Duodenal mucosa (tissue), 2 donors: ENCODE measurements at regions not wholly inside any gene's neighbourhood (a gene's known extent, or its start where the extent isn't known, plus 50 kb on each side); places are given as distances from the start of the nearest gene placed in this dataset.
"Not testable (repeated sequence)": the region's sequence is repeated elsewhere in the genome, so short reads cannot be mapped to it uniquely, and the experiment has no call there.

Source experiments
- H3K27ac ChIP-seq: one replicate; pipeline ENCODE4 v1.7.0; 2013; ENCODE audit warnings: low read depth, low read length
- H3K27me3 ChIP-seq, 2 donors: one replicate each; pipeline ENCODE4 v1.7.0; 2013; ENCODE audit warnings: low read length in 2 of 2, control low read depth in 1 of 2; ENCODE audit not compliant: insufficient read depth in 2 of 2, control insufficient read depth in 1 of 2
- H3K36me3 ChIP-seq, 2 donors: one replicate each; pipeline ENCODE4 v1.7.0; 2013; ENCODE audit warnings: low read length in 2 of 2, control low read depth in 1 of 2; ENCODE audit not compliant: insufficient read depth in 2 of 2, control insufficient read depth in 1 of 2
- H3K4me1 ChIP-seq, 2 donors: one replicate each; pipeline ENCODE4 v1.7.0; 2013; ENCODE audit warnings: low read length in 2 of 2, control low read depth in 1 of 2; ENCODE audit not compliant: insufficient read depth in 2 of 2, control insufficient read depth in 1 of 2
- H3K4me3 ChIP-seq, 2 donors: one replicate each; pipeline ENCODE4 v1.7.0; 2013; ENCODE audit warnings: low read length in 2 of 2, low read depth in 1 of 2
- H3K9ac ChIP-seq, 2 donors: one replicate each; pipeline ENCODE4 v1.7.0; 2013; ENCODE audit warnings: low read length in 2 of 2, low read depth in 1 of 2
- H3K9me3 ChIP-seq, 2 donors: one replicate each; pipeline ENCODE4 v1.7.0; 2013; ENCODE audit warnings: low read length in 2 of 2, control low read depth in 1 of 2; ENCODE audit not compliant: control insufficient read depth in 1 of 2

DNA sequence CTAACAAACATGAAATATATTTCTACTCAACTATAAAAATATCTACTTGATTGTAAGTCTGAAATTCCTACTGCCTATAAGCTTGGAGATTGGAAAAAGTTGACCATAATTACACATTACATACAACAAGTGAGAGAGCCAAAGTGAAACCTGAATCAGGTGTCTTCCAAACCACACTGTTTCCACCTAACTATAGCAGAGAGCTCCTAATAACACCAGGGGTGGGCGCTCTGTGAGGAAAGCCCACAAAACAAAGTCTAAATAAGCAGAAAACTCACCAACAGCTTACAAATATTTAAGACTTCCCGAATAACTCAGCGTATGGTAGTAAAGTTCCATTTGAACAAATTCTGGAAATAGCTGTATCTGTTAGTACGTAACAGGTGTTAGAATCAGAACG lies 119.9 kb downstream of the GPR37 start:
- no peaks in the 10 kb centered on the region for H3K4me1 ChIP-seq
- no peak overlapping the region for H3K27ac ChIP-seq
- H3K4me3 ChIP-seq, result no peak overlapping the region

DNA sequence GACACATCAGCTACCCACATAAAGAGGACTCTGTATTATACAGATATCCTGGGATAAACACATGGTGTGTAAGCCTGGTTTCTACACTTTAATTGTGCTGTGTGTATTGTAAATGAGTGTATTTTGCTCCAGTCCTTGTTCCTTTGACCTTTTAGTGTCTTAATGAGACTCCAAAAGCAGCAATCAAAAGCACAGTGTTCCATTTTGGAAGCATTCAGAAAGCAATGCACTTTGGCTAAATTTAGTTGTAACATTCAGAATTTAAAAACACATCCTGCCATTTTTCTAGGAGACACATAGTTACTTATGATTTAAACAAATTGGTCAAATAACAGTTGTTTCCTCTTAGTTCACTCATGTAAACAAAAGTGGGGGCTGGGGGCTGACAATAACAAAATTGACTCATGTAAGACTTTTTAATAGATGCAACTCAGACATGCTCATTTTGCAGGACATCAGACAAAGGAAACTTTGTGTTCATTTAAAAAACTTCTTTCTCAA lies 122.2 kb downstream of the GPR37 start:
- no peaks in the 10 kb centered on the region for H3K27me3 ChIP-seq
- no peaks in the 10 kb centered on the region for H3K9me3 ChIP-seq
- H3K4me3 ChIP-seq, result no peak overlapping the region
- no peak overlapping the region for H3K27ac ChIP-seq
- H3K9ac ChIP-seq, result no peak overlapping the region
- H3K36me3 ChIP-seq, result no peaks in the 10 kb centered on the region
- H3K4me1 ChIP-seq, result no peaks in the 10 kb centered on the region

More for the DNA sequence above, 119.9 kb downstream of the GPR37 start:
- Histone ChIP-seq H3K9ac (no peak overlapping the region), H3K9me3 (no peaks in the 10 kb centered on the region), H3K36me3 (no peaks in the 10 kb centered on the region), H3K27me3 (no peaks in the 10 kb centered on the region)

DNA sequence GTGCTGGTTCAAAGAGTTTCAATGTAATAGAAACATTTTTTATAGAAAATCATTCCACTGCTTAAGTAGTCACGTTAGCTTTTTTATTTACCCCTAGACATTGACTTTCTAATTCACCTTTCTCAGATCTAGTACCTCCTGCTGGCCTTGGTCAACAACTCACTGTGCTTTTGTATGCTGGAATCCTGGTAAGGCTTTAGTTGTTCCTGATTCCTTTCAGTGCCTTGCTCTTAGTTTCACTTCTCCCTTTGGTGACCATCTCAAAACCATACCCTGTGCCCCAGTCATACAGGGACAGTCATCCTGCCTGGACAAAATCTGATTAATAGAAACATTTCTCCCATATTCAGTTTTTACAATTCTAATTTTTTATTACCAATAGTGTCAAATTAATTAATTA lies 130.2 kb downstream of the GPR37 start:
- no peaks in the 10 kb centered on the region for H3K9me3 ChIP-seq
- no peaks in the 10 kb centered on the region for H3K4me1 ChIP-seq
- no peak overlapping the region for H3K4me3 ChIP-seq
- H3K27ac ChIP-seq, result no peak overlapping the region
- no peaks in the 10 kb centered on the region for H3K27me3 ChIP-seq
- no peaks in the 10 kb centered on the region for H3K36me3 ChIP-seq
- no peak overlapping the region for H3K9ac ChIP-seq

DNA sequence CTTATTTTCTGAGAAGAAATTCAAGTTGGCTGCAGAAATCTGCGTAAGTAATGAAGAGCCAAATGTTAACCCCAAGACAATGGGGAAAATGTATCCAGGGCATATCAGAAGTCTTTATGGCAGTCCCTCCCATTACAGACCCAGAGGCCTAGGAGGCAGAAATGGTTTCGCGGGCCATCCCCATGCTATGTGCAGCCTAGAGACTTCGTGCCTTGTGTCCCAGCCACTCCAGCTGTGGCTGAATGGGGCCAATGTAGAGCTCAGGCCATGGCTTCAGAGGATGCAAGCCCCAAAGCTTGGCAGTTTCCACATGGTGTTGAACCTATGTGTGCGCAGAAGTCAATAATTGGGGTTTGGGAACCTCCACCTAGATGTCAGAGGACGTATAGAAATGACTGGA lies 131.9 kb downstream of the GPR37 start:
- H3K4me1 ChIP-seq, result no peaks in the 10 kb centered on the region
- no peak overlapping the region for H3K4me3 ChIP-seq
- H3K27me3 ChIP-seq, result no peaks in the 10 kb centered on the region
- no peak overlapping the region for H3K27ac ChIP-seq
- no peaks in the 10 kb centered on the region for H3K36me3 ChIP-seq
- no peaks in the 10 kb centered on the region for H3K9me3 ChIP-seq
- H3K9ac ChIP-seq, result no peak overlapping the region

DNA sequence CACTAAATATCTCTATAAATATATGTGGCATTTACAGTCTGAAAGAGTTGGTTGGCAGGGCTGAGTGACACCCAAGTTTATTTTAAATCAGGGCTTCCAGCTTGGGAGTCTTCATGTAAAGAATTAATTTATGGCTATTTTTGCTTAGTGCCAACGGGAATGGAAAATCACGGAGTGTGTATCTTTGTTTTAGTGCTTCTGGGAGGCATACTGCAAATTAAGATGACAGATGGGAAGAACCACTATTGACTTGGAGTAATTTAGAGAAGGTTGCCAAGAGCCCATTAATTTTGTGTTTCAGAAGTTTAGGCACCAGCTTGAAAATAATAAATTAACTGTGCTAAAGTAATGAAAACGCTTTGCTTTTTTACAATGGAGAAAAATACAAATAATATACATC lies 135.2 kb downstream of the GPR37 start:
- Histone ChIP-seq H3K9me3 (no peaks in the 10 kb centered on the region), H3K4me3 (no peak overlapping the region), H3K36me3 (no peaks in the 10 kb centered on the region), H3K4me1 (no peaks in the 10 kb centered on the region), H3K9ac (no peak overlapping the region), H3K27ac (no peak overlapping the region), H3K27me3 (no peaks in the 10 kb centered on the region)

DNA sequence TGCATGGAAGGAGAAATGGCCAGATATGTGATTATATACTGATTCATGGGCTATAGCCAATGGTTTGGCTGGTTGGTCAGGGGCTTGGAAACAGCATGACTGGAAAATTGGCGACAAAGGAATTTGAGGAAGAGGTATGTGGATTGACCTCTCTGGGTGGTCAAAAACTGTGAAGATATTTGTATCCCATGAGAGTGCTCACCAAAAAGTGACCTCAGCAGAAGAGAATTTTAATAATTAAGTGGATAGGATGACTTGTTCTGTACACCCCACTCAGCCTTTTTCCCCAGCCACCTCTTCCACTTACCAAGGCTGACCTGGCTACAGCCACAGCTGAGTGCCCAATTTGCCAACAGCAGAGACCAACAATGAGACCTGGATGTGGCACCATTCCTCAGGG lies 146.7 kb downstream of the GPR37 start:
- Histone ChIP-seq H3K4me3 (no peak overlapping the region), H3K27me3 (no peaks in the 10 kb centered on the region), H3K9ac (no peak overlapping the region), H3K27ac (no peak overlapping the region), H3K36me3 (no peaks in the 10 kb centered on the region), H3K4me1 (no peaks in the 10 kb centered on the region), H3K9me3 (no peaks in the 10 kb centered on the region)

DNA sequence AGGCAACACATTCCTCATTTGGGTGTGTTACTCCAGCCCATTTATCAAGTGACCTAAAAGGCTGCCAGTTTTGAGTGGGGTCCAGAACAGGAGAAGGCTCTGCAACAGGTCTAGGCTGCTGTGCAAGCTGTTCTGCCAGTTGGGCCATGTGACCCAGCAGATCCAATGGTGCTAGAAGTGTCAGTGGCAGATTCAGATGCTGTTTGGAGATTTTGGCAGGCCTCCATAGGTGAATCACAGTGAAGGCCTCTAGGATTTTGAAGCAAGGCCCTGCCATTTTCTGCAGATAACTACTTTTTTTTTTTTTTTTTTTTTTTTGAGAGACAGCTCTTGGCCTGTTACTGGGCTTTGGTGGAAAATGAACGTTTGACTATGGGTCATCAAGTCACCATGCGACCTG lies 147.5 kb downstream of the GPR37 start:
- not testable (repeated sequence) for H3K9me3 ChIP-seq, H3K9ac ChIP-seq, H3K27ac ChIP-seq, H3K36me3 ChIP-seq, H3K4me3 ChIP-seq, H3K27me3 ChIP-seq, H3K4me1 ChIP-seq

DNA sequence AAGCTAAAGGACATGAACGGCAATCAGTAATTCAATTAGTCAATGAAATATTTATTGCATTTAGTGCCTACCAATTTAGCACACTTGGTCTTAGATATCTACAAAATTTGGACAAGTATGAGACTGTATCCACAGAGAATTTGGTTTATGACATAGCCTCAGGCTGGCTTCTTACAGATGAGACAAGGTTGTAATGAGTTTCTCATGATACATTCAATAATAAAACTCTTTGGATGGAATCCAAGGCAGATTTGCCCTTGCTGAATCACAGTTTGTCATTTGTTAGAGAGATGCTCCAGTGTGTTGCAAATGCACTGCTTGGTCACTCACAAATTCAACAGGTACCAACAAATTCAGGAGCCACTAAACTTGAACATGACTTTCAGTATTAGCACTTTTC lies 162.5 kb downstream of the GPR37 start:
- Histone ChIP-seq H3K27me3 (no peaks in the 10 kb centered on the region), H3K9ac (no peak overlapping the region), H3K27ac (no peak overlapping the region), H3K36me3 (no peaks in the 10 kb centered on the region), H3K4me1 (no peaks in the 10 kb centered on the region), H3K9me3 (no peaks in the 10 kb centered on the region), H3K4me3 (no peak overlapping the region)

DNA sequence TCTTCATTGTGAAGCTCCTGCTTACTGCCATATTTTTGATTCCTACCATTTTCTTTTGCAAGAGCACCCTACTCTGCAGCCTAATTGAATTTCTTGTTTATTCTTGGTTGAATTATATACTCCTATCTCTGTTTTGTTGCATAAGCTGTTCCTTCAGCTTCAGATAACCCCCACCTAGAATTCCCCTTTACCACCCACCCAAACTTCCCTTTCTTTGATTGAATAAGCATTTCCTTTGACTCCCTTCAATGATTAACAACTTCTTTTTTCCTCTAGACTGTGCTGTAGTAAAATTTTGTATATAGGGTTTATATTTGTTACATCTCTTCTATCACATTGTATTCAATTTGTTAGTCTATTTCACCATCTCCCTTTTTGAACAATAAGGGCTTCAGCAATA lies 168.1 kb downstream of the GPR37 start:
- H3K27ac ChIP-seq, result no peak overlapping the region
- no peak overlapping the region for H3K9ac ChIP-seq
- H3K4me1 ChIP-seq, result no peaks in the 10 kb centered on the region
- H3K4me3 ChIP-seq, result no peak overlapping the region
- no peaks in the 10 kb centered on the region for H3K36me3 ChIP-seq
- H3K9me3 ChIP-seq, result no peaks in the 10 kb centered on the region
- no peaks in the 10 kb centered on the region for H3K27me3 ChIP-seq

DNA sequence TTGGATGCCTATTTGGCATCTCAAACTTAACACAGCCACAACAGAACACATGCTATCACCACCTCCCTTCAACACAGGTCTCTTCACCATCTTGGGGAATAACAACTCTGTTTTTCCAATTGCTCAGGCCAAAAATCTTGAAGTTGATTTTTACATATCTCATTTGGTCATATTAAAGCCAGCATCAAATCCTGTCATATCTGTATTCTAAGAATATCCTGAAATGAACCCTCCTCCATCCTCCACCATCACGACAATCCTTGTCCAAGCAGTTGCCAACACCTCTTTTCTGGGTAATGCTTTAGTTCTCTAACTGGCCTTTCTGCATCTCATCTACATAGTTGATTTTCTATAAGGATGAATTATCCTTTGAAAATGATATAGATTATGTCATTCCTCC lies 168.7 kb downstream of the GPR37 start:
- Histone ChIP-seq H3K27ac (no peak overlapping the region), H3K36me3 (no peaks in the 10 kb centered on the region), H3K9me3 (no peaks in the 10 kb centered on the region), H3K9ac (no peak overlapping the region), H3K4me1 (no peaks in the 10 kb centered on the region), H3K4me3 (no peak overlapping the region), H3K27me3 (no peaks in the 10 kb centered on the region)

DNA sequence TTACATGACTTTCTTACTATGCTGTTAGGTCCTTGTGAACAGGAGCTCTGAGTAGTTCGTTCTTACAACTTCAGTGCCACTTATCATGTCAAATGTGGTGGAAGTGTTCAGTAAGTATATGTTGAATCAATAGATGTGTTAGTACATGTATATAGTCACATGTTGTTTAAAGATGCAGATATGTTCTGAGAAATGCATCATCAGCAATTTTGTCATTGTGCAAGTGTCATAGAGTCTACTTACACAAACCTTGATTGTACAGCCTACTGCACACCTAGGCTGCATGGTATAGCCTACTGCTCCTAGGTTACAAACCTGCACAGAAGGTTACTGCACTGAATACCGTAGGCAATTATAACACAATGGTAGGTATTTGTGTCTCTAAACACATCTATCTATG lies 174.8 kb downstream of the GPR37 start:
- Histone ChIP-seq H3K27ac (no peak overlapping the region), H3K27me3 (no peaks in the 10 kb centered on the region), H3K4me3 (no peak overlapping the region), H3K36me3 (no peaks in the 10 kb centered on the region), H3K9me3 (no peaks in the 10 kb centered on the region), H3K9ac (no peak overlapping the region), H3K4me1 (no peaks in the 10 kb centered on the region)
